ENCODE measurements at regions not wholly inside any gene's neighbourhood (a gene's known extent, or its start where the extent isn't known, plus 50 kb on each side); places are given as distances from the start of the nearest gene placed in this dataset.

- DNase-seq (ENCODE audit: low read depth), result no peak
- H3K4me3 ChIP-seq (ENCODE audit: low read depth, low read length), result no peak overlapping the region
- TF ChIP-seq CTCF (IDR thresholded peaks at IDR 0.05; ENCODE audit: low read depth, low read length, missing control alignments), result no peak
These were observed 124.0 kb downstream of the SIPA1L2 start for GRCh38 chr1:232505884-232506283.

- no peak for TF ChIP-seq CTCF (IDR thresholded peaks at IDR 0.05; ENCODE audit: low read depth, low read length, missing control alignments)
- no peak overlapping the region for H3K4me3 ChIP-seq (ENCODE audit: low read depth, low read length)
These were observed 125.3 kb downstream of the SIPA1L2 start for GRCh38 chr1:232504651-232505050.

GRCh38 chr1:232503497-232503896 lies 126.4 kb downstream of the SIPA1L2 start:
- DNase-seq (ENCODE audit: low read depth), result no peak
- no peak for TF ChIP-seq CTCF (IDR thresholded peaks at IDR 0.05; ENCODE audit: low read depth, low read length, missing control alignments)

More at GRCh38 chr1:232504651-232505050, 125.3 kb downstream of the SIPA1L2 start:
- no peak for DNase-seq (ENCODE audit: low read depth)

GRCh38 chr1:232501854-232502253 lies 128.1 kb downstream of the SIPA1L2 start:
- no peak for TF ChIP-seq CTCF (IDR thresholded peaks at IDR 0.05; ENCODE audit: low read depth, low read length, missing control alignments)
- DNase-seq (ENCODE audit: low read depth), result no peak
- H3K4me3 ChIP-seq (ENCODE audit: low read depth, low read length), result no peak overlapping the region

More at GRCh38 chr1:232503497-232503896, 126.4 kb downstream of the SIPA1L2 start:
- no peak overlapping the region for H3K4me3 ChIP-seq (ENCODE audit: low read depth, low read length)

GRCh38 chr1:232499188-232499587 lies 130.7 kb downstream of the SIPA1L2 start:
- DNase-seq (ENCODE audit: low read depth), result no peak
- no peak overlapping the region for H3K4me3 ChIP-seq (ENCODE audit: low read depth, low read length)
- TF ChIP-seq CTCF (IDR thresholded peaks at IDR 0.05; ENCODE audit: low read depth, low read length, missing control alignments), result no peak

- TF ChIP-seq CTCF (IDR thresholded peaks at IDR 0.05; ENCODE audit: low read depth, low read length, missing control alignments), result no peak
- DNase-seq (ENCODE audit: low read depth), result no peak
- no peak overlapping the region for H3K4me3 ChIP-seq (ENCODE audit: low read depth, low read length)
These were observed 136.1 kb downstream of the SIPA1L2 start for GRCh38 chr1:232493869-232494268.

- no peak for TF ChIP-seq CTCF (IDR thresholded peaks at IDR 0.05; ENCODE audit: low read depth, low read length, missing control alignments)
- no peak for DNase-seq (ENCODE audit: low read depth)
- no peak overlapping the region for H3K4me3 ChIP-seq (ENCODE audit: low read depth, low read length)
These were observed 140.7 kb downstream of the SIPA1L2 start for GRCh38 chr1:232489256-232489655.
